GM12873 (cell line): ENCODE measurements at regions not wholly inside any gene's neighbourhood (a gene's known extent, or its start where the extent isn't known, plus 50 kb on each side); places are given as distances from the start of the nearest gene placed in this dataset.

Experiments
- TF ChIP-seq, protein P1 (sequence below): IDR thresholded peaks from 2 replicates; pipeline ENCODE4 v1.5.1; 2012; ENCODE audit warnings: low read depth, mild to moderate bottlenecking, moderate library complexity, low read length, control low read depth; ENCODE audit not compliant: insufficient read depth; ENCODE audit errors: missing control alignments

DNA sequence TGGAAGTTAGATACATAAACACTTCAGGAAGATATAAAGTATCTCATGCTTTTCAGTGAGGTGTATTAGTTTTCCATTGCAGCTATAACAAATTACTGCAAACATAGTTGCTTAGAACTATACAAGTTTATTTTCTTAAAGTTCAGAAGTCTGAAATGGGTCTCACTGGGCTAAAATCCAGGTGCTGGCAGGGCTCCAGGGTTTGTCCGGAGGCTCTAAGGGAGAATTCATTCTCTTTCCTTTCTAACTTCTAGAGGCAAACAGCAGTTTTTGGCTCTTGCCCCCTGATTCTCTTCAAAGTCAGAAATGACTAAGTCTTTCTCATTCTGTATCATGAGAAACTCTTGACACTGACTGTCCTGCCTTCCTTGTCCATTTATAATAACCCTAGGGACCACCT, 138.8 kb downstream of the AASDHPPT start:
- TF ChIP-seq, protein P1, sequence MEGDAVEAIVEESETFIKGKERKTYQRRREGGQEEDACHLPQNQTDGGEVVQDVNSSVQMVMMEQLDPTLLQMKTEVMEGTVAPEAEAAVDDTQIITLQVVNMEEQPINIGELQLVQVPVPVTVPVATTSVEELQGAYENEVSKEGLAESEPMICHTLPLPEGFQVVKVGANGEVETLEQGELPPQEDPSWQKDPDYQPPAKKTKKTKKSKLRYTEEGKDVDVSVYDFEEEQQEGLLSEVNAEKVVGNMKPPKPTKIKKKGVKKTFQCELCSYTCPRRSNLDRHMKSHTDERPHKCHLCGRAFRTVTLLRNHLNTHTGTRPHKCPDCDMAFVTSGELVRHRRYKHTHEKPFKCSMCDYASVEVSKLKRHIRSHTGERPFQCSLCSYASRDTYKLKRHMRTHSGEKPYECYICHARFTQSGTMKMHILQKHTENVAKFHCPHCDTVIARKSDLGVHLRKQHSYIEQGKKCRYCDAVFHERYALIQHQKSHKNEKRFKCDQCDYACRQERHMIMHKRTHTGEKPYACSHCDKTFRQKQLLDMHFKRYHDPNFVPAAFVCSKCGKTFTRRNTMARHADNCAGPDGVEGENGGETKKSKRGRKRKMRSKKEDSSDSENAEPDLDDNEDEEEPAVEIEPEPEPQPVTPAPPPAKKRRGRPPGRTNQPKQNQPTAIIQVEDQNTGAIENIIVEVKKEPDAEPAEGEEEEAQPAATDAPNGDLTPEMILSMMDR: no peak

DNA sequence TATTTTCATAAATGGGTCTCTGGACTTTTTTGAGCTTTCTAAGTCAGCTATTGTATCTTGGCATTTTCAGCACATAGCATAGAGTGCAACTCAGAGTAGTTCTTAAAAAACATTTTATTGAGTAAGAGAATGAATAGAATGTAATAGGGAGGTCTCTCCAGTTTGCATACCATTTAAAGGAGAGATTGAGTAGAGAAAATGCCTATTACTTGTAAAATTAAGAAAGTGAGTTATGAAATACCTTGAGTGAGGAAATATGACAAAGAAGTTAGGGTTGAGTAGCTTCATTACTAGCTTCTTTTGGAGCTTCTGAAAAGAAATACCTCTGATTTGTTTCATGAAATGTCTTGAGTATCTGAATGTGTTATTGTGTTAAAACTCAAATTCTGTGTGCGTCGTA, 140.0 kb downstream of the AASDHPPT start:
- TF ChIP-seq, protein P1: no peak

DNA sequence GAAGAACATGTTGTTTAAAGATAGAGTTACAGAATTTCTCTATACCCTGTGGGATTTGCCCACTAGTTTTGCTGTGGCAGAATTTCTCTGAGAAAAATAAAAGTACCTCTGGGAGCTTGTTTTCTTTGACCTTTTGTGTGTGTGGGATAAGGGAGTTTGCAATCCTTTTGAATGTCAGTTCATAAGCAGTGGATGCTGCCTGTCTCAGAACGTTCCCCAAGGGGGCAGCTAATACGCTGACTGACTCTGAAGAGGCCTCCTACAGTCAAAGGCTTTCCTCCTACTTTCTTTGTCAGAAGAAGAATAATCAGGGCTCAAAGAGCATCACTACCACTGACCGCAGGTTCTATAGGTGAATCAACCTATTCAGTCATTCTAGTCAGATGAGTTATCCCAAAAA, 140.6 kb downstream of the AASDHPPT start:
- TF ChIP-seq, protein P1: no peak

DNA sequence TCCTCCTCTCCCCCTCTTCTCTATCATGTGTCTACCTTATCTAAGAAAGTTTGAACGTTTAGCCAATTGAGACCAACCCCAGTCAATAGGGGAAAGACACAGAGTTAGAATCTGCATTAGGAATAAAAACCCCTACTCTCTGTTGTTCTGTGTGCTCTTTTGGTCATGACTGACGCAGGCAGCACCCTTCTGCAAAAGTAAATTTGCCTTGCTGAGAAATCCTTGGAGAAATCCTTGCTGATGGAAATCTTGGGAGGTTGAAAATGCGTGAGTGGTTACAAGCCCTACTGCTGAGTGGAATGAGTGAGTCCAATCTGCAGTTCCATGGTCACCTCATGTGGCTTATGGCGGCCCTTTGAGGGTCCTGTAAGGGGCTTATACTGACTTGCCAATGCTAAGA, 145.2 kb downstream of the AASDHPPT start:
- TF ChIP-seq, protein P1: no peak

DNA sequence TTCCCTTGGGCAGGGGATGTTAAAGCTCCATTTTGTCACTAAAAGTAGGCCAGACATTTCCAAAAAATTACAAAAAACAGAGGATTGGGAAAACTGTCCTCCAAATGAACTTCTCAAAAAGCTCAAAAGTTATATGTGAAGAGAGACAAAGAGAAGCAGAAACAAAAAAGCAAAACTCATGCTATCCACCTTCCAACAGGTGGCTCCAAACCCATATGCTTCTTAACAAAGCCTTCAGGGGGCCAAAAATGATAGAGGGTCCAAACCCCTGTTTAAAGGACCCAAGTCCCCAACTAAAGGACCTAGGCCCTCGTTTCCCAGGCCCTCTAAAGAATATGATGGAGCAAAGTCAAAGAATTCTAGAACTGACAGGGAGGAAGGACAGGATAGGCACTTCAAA, 146.7 kb downstream of the AASDHPPT start:
- TF ChIP-seq, protein P1: no peak

DNA sequence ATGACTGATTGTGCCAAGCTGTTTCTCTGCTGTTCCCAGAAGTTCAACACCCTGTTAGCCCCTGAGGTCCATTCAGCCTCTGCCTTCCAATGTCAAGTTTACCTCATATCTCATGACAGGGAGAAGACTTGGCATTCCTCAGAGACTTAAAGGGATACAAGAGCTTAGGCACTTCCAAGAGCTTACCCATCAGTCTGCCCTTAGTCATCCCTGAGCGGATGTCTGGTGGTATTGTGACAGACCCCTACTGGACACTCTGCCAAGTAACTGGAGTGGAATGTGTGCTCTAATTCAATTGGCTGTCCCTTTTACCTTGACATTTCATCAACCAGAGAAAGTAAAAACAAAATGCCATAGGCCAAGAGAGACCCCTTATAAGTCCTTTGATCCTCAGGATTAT, 151.5 kb downstream of the AASDHPPT start:
- TF ChIP-seq, protein P1: no peak

DNA sequence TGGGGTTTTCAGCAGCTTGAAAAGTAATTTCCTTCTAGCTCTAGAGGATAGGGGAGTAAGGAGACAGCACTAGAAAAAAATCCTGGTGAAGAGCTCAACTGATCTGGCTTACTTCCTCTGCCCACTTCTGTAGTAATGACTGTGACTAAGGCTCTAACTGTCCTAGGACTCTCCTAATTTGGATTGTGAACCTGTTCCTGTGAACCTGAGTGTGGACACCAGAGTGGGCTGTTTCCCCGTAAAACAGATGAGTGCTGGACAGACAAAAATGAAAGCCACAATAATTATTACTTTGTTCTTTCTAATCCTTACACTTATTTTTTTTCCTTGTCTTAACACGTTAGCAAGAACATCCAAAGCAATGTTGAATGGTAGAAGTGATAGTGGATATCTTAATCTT, 154.1 kb downstream of the AASDHPPT start:
- TF ChIP-seq, protein P1: no peak

DNA sequence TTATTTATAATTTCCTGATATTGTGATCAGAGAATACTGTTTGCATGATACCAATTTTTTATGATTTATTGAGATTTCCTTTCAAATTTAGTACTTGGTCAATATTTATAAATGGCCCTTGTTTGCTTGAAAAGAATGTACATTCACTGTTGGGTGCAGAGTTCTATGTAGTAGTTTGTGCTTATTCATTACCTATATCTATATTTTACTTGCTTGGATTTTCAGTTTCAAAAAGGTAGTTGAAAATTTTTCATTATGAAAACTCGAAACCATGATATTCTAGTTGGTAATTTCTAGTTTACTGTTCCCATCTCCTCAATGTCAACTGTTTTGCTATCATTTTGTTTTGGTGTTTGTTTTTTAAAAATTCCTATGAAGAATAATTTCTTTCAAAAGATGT, 155.7 kb downstream of the AASDHPPT start:
- TF ChIP-seq, protein P1: no peak
